OCI-M1 (cell line): ENCODE measurements at regions not wholly inside any gene's neighbourhood (a gene's known extent, or its start where the extent isn't known, plus 50 kb on each side); places are given as distances from the start of the nearest gene placed in this dataset.
A peak's percentile ranks its signal among the peaks of the same experiment; 100 is the strongest.
"Not testable (repeated sequence)": the region's sequence is repeated elsewhere in the genome, so short reads cannot be mapped to it uniquely, and the experiment has no call there.

Experiments used
- DNase-seq: peaks from one replicate; lab custom pipeline; 2025; lab: John Stamatoyannopoulos, UW

- no peak for DNase-seq
These were observed 100.7 kb downstream of the SLC16A1 start for GRCh38 chr1:112855152-112855828.

GRCh38 chr1:112854368-112854984, 101.5 kb downstream of the SLC16A1 start:
- not testable (repeated sequence) for DNase-seq

- DNase-seq: not testable (repeated sequence)
These were observed 102.1 kb downstream of the SLC16A1 start for GRCh38 chr1:112853915-112854314.

- DNase-seq: no peak
These were observed 103.1 kb downstream of the SLC16A1 start for GRCh38 chr1:112852934-112853333.

- DNase-seq: no peak
These were observed 103.7 kb downstream of the SLC16A1 start for GRCh38 chr1:112852276-112852675.

- DNase-seq: no peak
These were observed 105.8 kb downstream of the SLC16A1 start for GRCh38 chr1:112850034-112850757.

GRCh38 chr1:112849425-112850033, 106.5 kb downstream of the SLC16A1 start:
- no peak for DNase-seq

GRCh38 chr1:112841825-112842224, 114.2 kb downstream of the SLC16A1 start:
- no peak for DNase-seq

- DNase-seq: no peak
These were observed 115.1 kb downstream of the SLC16A1 start for GRCh38 chr1:112840631-112841624.

- no peak for DNase-seq
These were observed 119.4 kb downstream of the SLC16A1 start for GRCh38 chr1:112836642-112837041.

GRCh38 chr1:112833806-112834205, 118.7 kb upstream of the PPM1J start:
- DNase-seq: no peak

- DNase-seq: peak; percentile 75
These were observed 117.1 kb upstream of the PPM1J start for GRCh38 chr1:112832259-112832658.

GRCh38 chr1:112829691-112830090, 114.6 kb upstream of the PPM1J start:
- not testable (repeated sequence) for DNase-seq

- no peak for DNase-seq
These were observed 113.6 kb upstream of the PPM1J start for GRCh38 chr1:112828716-112829115.

GRCh38 chr1:112827391-112827790, 112.3 kb upstream of the PPM1J start:
- not testable (repeated sequence) for DNase-seq

- peak; percentile 72 for DNase-seq
These were observed 111.2 kb upstream of the PPM1J start for GRCh38 chr1:112826217-112826944.

GRCh38 chr1:112825563-112826216, 110.6 kb upstream of the PPM1J start:
- not testable (repeated sequence) for DNase-seq

GRCh38 chr1:112825075-112825474, 109.9 kb upstream of the PPM1J start:
- not testable (repeated sequence) for DNase-seq

- peak; percentile 48 for DNase-seq
These were observed 106.4 kb upstream of the PPM1J start for GRCh38 chr1:112821307-112822063.
